ENCODE measurements at regions not wholly inside any gene's neighbourhood (a gene's known extent, or its start where the extent isn't known, plus 50 kb on each side); places are given as distances from the start of the nearest gene placed in this dataset.

DNA sequence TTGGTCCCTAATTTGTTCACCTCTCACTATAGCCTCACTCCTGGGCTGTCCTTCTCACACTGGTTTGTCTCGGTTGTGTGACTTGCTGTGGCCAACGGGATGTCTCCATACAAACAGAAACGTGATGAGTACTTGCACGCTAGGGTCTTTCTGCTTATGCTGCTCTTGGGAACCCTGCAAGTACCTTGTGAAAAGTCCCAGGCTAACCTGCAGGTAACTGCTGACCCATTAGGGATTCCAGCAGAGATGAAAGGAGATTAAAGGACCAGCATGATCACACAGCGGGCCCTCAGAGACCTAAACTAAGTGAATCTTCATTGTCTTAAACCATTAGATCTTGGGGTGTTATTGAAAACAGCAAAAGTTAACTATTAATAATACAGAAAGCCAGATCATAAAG is 562.8 kb upstream of the GOT2 start:
- WGBS (ENCODE audit: low lambda C conversion rate), result 28% methylated on average over 5 of the region's 5 CpGs
- CTCF ChIA-PET, result no interaction called here
- Histone ChIP-seq H3K9ac (no peak overlapping the region), H3F3A (replicated peaks; ENCODE audit: insufficient read depth) (no peaks in the 10 kb centered on the region), H2AFZ (ENCODE audit: low read depth) (no peak overlapping the region), H3K4me3 (ENCODE audit: low read depth in 2 of 2, low read length in 1 of 2) (no peak overlapping the region), H3K4me2 (no peak overlapping the region), H3K79me2 (ENCODE audit: insufficient read depth) (no peaks in the 10 kb centered on the region), H3K27me3 (ENCODE audit: insufficient read depth) (no peaks in the 10 kb centered on the region), H3K27ac (ENCODE audit: low read depth in 2 of 2, low read length in 1 of 2) (no peak overlapping the region), H3K9me3 (no peaks in the 10 kb centered on the region), H4K20me1 (ENCODE audit: insufficient read depth) (no peaks in the 10 kb centered on the region), H3K36me3 (replicated peaks in 1 of 2; ENCODE audit: control insufficient read depth in 1 of 2, insufficient read depth in 2 of 2, low read length in 1 of 2) (no peaks in the 10 kb centered on the region), H3K9me2 (no peaks in the 10 kb centered on the region), H3K4me1 (ENCODE audit: control insufficient read depth in 1 of 2, insufficient read depth in 2 of 2, low read depth in 1 of 2, low read length in 1 of 2) (no peaks in the 10 kb centered on the region)
- DNase-seq, result no peak
- POLR2A ChIA-PET, result no interaction called here
- TF ChIP-seq GABPA (IDR thresholded peaks at IDR 0.05; ENCODE audit: low read depth) (no peak), FOSL2 (IDR thresholded peaks at IDR 0.05; ENCODE audit: borderline replicate concordance, low read depth) (no peak), SIN3A (IDR thresholded peaks at IDR 0.05; ENCODE audit: borderline replicate concordance, low read depth, low read length) (no peak), YY1 (IDR thresholded peaks at IDR 0.05; ENCODE audit: low read depth) (no peak), POLR2AphosphoS5 (IDR thresholded peaks at IDR 0.05; ENCODE audit: low read depth, low read length) (no peak), FOXM1 (IDR thresholded peaks at IDR 0.05; ENCODE audit: low read depth) (no peak), MXI1 (IDR thresholded peaks at IDR 0.05; ENCODE audit: low read depth, low read length) (no peak), RFX5 (IDR thresholded peaks at IDR 0.05; ENCODE audit: low read length) (no peak), NRF1 (IDR thresholded peaks at IDR 0.05; ENCODE audit: low read depth, low read length) (no peak), TAF1 (IDR thresholded peaks at IDR 0.05; ENCODE audit: borderline replicate concordance, low read depth, low read length) (no peak), ELF1 (IDR thresholded peaks at IDR 0.05) (no peak), CHD2 (IDR thresholded peaks at IDR 0.05; ENCODE audit: low read length, partially characterized antibody) (no peak), TCF12 (IDR thresholded peaks at IDR 0.05) (no peak), RCOR1 (IDR thresholded peaks at IDR 0.05; ENCODE audit: low read length) (no peak), EP300 (IDR thresholded peaks at IDR 0.05; ENCODE audit: borderline replicate concordance in 1 of 2, low read depth in 1 of 2, low read length in 1 of 2) (no peak)
- TF ChIP-seq, protein P1, sequence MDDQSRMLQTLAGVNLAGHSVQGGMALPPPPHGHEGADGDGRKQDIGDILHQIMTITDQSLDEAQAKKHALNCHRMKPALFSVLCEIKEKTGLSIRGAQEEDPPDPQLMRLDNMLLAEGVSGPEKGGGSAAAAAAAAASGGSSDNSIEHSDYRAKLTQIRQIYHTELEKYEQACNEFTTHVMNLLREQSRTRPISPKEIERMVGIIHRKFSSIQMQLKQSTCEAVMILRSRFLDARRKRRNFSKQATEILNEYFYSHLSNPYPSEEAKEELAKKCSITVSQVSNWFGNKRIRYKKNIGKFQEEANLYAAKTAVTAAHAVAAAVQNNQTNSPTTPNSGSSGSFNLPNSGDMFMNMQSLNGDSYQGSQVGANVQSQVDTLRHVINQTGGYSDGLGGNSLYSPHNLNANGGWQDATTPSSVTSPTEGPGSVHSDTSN (IDR thresholded peaks at IDR 0.05), result no peak
- TF ChIP-seq, protein P2, sequence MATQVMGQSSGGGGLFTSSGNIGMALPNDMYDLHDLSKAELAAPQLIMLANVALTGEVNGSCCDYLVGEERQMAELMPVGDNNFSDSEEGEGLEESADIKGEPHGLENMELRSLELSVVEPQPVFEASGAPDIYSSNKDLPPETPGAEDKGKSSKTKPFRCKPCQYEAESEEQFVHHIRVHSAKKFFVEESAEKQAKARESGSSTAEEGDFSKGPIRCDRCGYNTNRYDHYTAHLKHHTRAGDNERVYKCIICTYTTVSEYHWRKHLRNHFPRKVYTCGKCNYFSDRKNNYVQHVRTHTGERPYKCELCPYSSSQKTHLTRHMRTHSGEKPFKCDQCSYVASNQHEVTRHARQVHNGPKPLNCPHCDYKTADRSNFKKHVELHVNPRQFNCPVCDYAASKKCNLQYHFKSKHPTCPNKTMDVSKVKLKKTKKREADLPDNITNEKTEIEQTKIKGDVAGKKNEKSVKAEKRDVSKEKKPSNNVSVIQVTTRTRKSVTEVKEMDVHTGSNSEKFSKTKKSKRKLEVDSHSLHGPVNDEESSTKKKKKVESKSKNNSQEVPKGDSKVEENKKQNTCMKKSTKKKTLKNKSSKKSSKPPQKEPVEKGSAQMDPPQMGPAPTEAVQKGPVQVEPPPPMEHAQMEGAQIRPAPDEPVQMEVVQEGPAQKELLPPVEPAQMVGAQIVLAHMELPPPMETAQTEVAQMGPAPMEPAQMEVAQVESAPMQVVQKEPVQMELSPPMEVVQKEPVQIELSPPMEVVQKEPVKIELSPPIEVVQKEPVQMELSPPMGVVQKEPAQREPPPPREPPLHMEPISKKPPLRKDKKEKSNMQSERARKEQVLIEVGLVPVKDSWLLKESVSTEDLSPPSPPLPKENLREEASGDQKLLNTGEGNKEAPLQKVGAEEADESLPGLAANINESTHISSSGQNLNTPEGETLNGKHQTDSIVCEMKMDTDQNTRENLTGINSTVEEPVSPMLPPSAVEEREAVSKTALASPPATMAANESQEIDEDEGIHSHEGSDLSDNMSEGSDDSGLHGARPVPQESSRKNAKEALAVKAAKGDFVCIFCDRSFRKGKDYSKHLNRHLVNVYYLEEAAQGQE (IDR thresholded peaks at IDR 0.05; ENCODE audit: low read depth, low read length), result no peak
- TF ChIP-seq, protein P3, sequence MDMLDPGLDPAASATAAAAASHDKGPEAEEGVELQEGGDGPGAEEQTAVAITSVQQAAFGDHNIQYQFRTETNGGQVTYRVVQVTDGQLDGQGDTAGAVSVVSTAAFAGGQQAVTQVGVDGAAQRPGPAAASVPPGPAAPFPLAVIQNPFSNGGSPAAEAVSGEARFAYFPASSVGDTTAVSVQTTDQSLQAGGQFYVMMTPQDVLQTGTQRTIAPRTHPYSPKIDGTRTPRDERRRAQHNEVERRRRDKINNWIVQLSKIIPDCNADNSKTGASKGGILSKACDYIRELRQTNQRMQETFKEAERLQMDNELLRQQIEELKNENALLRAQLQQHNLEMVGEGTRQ (IDR thresholded peaks at IDR 0.05; ENCODE audit: borderline replicate concordance, low read depth, low read length), result no peak
- TF ChIP-seq, protein P4, sequence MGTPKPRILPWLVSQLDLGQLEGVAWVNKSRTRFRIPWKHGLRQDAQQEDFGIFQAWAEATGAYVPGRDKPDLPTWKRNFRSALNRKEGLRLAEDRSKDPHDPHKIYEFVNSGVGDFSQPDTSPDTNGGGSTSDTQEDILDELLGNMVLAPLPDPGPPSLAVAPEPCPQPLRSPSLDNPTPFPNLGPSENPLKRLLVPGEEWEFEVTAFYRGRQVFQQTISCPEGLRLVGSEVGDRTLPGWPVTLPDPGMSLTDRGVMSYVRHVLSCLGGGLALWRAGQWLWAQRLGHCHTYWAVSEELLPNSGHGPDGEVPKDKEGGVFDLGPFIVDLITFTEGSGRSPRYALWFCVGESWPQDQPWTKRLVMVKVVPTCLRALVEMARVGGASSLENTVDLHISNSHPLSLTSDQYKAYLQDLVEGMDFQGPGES (IDR thresholded peaks at IDR 0.05; ENCODE audit: low read depth, low read length), result no peak
- TF ChIP-seq, protein P5, sequence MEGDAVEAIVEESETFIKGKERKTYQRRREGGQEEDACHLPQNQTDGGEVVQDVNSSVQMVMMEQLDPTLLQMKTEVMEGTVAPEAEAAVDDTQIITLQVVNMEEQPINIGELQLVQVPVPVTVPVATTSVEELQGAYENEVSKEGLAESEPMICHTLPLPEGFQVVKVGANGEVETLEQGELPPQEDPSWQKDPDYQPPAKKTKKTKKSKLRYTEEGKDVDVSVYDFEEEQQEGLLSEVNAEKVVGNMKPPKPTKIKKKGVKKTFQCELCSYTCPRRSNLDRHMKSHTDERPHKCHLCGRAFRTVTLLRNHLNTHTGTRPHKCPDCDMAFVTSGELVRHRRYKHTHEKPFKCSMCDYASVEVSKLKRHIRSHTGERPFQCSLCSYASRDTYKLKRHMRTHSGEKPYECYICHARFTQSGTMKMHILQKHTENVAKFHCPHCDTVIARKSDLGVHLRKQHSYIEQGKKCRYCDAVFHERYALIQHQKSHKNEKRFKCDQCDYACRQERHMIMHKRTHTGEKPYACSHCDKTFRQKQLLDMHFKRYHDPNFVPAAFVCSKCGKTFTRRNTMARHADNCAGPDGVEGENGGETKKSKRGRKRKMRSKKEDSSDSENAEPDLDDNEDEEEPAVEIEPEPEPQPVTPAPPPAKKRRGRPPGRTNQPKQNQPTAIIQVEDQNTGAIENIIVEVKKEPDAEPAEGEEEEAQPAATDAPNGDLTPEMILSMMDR (IDR thresholded peaks at IDR 0.05), result no peak

All from SK-N-SH (cell line).